GM23338 (cell line): ENCODE measurements at regions not wholly inside any gene's neighbourhood (a gene's known extent, or its start where the extent isn't known, plus 50 kb on each side); places are given as distances from the start of the nearest gene placed in this dataset.

Experiments
- ATAC-seq: fragments of 200-7000 bp; cut with Tn5 transposase; 3 replicates; pipeline ENCODE4 v1.9.1; 2020
- DNase-seq: peaks from one replicate; pipeline ENCODE4 v3.0.0-alpha.2; 2015; ENCODE audit warnings: low spot score
- H2AFZ ChIP-seq: fragments of 200-600 bp; sonication (generic); 2 replicates; pipeline ENCODE4 v1.8.0; 2016; ENCODE audit warnings: antibody characterized with exemption, mild to moderate bottlenecking, moderate library complexity
- H3F3A ChIP-seq: fragments of 200-600 bp; sonication (generic); replicated peaks from 2 replicates; pipeline ENCODE4 v1.8.0; 2017; ENCODE audit warnings: antibody characterized with exemption, mixed run types, low read depth
- H3K27ac ChIP-seq: fragments of 200-600 bp; sonication (generic); 2 replicates; pipeline ENCODE4 v1.6.1; 2016; ENCODE audit warnings: low read depth
- H3K27me3 ChIP-seq: fragments of 200-600 bp; sonication (generic); 2 replicates; pipeline ENCODE4 v1.8.0; 2016; ENCODE audit warnings: mild to moderate bottlenecking, mixed run types, moderate library complexity; ENCODE audit not compliant: insufficient read depth
- H3K36me3 ChIP-seq: fragments of 200-600 bp; sonication (generic); 2 replicates; pipeline ENCODE4 v1.8.0; 2016; ENCODE audit warnings: mild to moderate bottlenecking; ENCODE audit not compliant: insufficient read depth
- H3K4me1 ChIP-seq: fragments of 200-600 bp; sonication (generic); 2 replicates; pipeline ENCODE4 v1.8.0; 2016; ENCODE audit warnings: mild to moderate bottlenecking, moderate library complexity; ENCODE audit not compliant: insufficient read depth
- H3K4me2 ChIP-seq: fragments of 200-600 bp; sonication (generic); 2 replicates; pipeline ENCODE4 v1.7.1; 2017; ENCODE audit warnings: mixed run types
- H3K4me3 ChIP-seq: fragments of 200-600 bp; sonication (generic); 2 replicates; pipeline ENCODE4 v1.6.1; 2016; ENCODE audit warnings: mixed run types
- H3K79me2 ChIP-seq: fragments of 200-600 bp; sonication (generic); replicated peaks from 2 replicates; pipeline ENCODE4 v1.8.0; 2017; ENCODE audit warnings: mild to moderate bottlenecking; ENCODE audit not compliant: insufficient read depth
- H3K9me2 ChIP-seq: fragments of 200-600 bp; sonication (generic); 2 replicates; pipeline ENCODE4 v1.8.0; 2017; ENCODE audit not compliant: insufficient read depth
- H4K20me1 ChIP-seq: fragments of 200-600 bp; sonication (generic); replicated peaks from 2 replicates; pipeline ENCODE4 v1.8.0; 2017; ENCODE audit warnings: mild to moderate bottlenecking; ENCODE audit not compliant: insufficient read depth
- H3K27ac Mint-ChIP-seq: 2 replicates; pipeline ENCODE4 v1.8.0; 2020; ENCODE audit warnings: inconsistent platforms, mild to moderate bottlenecking, moderate library complexity, mixed read lengths
- H3K27me3 Mint-ChIP-seq: 3 replicates; pipeline ENCODE4 v1.8.0; 2022; ENCODE audit warnings: low read depth, mild to moderate bottlenecking, moderate library complexity, mixed read lengths, inconsistent platforms; ENCODE audit not compliant: insufficient read depth, poor library complexity
- H3K36me3 Mint-ChIP-seq: 3 replicates; pipeline ENCODE4 v1.8.0; 2021; ENCODE audit warnings: low read depth, mild to moderate bottlenecking, inconsistent platforms, moderate library complexity, mixed read lengths
- H3K4me1 Mint-ChIP-seq: 3 replicates; pipeline ENCODE4 v1.8.0; 2020; ENCODE audit warnings: mild to moderate bottlenecking, inconsistent platforms, mixed read lengths
- H3K4me3 Mint-ChIP-seq: 3 replicates; pipeline ENCODE4 v1.8.0; 2021; ENCODE audit warnings: moderate library complexity, mild to moderate bottlenecking, inconsistent platforms, mixed read lengths
- H3K9me3 Mint-ChIP-seq: 3 replicates; pipeline ENCODE4 v1.8.0; 2020; ENCODE audit warnings: moderate library complexity, mild to moderate bottlenecking, inconsistent platforms, mixed read lengths
- CREB1 ChIP-seq: fragments of 250-450 bp; sonication (Bioruptor Pico); IDR thresholded peaks from 2 replicates; pipeline ENCODE4 v1.5.0; 2020; ENCODE audit warnings: low read depth, mild to moderate bottlenecking, moderate library complexity
- EZH2 ChIP-seq: fragments of 200-600 bp; sonication (generic); IDR thresholded peaks from one replicate; pipeline ENCODE4 v1.8.0; 2017; ENCODE audit warnings: antibody characterized with exemption, mild to moderate bottlenecking, low read depth; ENCODE audit not compliant: unreplicated experiment
- JUNB ChIP-seq: IDR thresholded peaks from one replicate; pipeline ENCODE4 v1.6.1; 2016; ENCODE audit warnings: antibody characterized with exemption; ENCODE audit not compliant: unreplicated experiment
- NANOG ChIP-seq: IDR thresholded peaks from 2 replicates; pipeline ENCODE4 v1.6.1; 2016; ENCODE audit warnings: antibody characterized with exemption, borderline replicate concordance
- POLR2AphosphoS5 ChIP-seq: IDR thresholded peaks from 2 replicates; pipeline ENCODE4 v1.6.1; 2016; ENCODE audit warnings: antibody characterized with exemption, low read depth
- STAT1 ChIP-seq: IDR thresholded peaks from one replicate; pipeline ENCODE4 v1.6.1; 2016; ENCODE audit warnings: antibody characterized with exemption; ENCODE audit not compliant: unreplicated experiment
- ZNF114 ChIP-seq: fragments of 250-450 bp; sonication (Bioruptor Pico); IDR thresholded peaks from 2 replicates; pipeline ENCODE4 v1.5.0; 2020; ENCODE audit warnings: mild to moderate bottlenecking, moderate library complexity
- ZNF331 ChIP-seq: fragments of 250-450 bp; sonication (Bioruptor Pico); IDR thresholded peaks from 2 replicates; pipeline ENCODE4 v1.5.0; 2020; ENCODE audit warnings: low read depth, mild to moderate bottlenecking, moderate library complexity
- TF ChIP-seq, protein P1 (sequence below), 2 experiments: fragments of 200-600 bp in 1 of 2; sonication (generic) in 1 of 2; conservative IDR thresholded peaks; 2 replicates each; pipeline versions ENCODE4 v1.5.1 to v1.6.1; 2016 to 2017; ENCODE audit warnings: antibody characterized with exemption in 2 of 2, low read depth in 2 of 2, mild to moderate bottlenecking in 2 of 2, moderate library complexity in 1 of 2
- TF ChIP-seq, protein P2 (sequence below): IDR thresholded peaks from 2 replicates; pipeline ENCODE4 v1.6.1; 2016; ENCODE audit warnings: antibody characterized with exemption
- TF ChIP-seq, protein P3 (sequence below): fragments of 250-450 bp; sonication (Bioruptor Pico); IDR thresholded peaks from 2 replicates; pipeline ENCODE4 v1.5.0; 2020; ENCODE audit warnings: mild to moderate bottlenecking, moderate library complexity

DNA sequence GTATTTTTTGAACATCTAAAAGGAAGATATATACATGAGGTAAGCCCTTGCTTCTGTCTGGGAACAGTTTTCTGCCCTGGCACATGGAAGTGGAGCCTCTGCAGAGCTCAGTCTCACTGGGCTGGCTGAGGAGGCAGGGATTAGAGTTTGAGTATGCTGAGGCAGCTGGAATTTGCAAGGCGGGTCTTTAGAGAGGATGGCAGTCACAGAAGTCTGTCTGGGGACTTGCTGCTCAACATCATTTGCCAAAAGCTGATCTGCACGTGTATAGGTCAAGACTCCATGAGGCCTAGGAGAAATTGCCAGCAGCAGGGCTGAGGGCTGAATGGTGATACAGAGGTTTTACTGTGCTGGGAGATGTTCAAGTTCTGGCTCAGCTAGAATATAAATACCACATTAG lies 163.6 kb upstream of the ANK2 start:
- ATAC-seq = peak; percentile 74
- peak; percentile 23 for DNase-seq
- H3K27me3 ChIP-seq = no peaks in the 10 kb centered on the region
- H3K27ac ChIP-seq = no peak overlapping the region; the same call in 1 of the 2 replicates
- no peak overlapping the region for H2AFZ ChIP-seq
- Mint-ChIP-seq H3K36me3 (no peaks in the 10 kb centered on the region), H3K9me3 (no peaks in the 10 kb centered on the region), H3K27ac (peak overlapping the region; percentile 8; the same call in 1 of the 2 replicates), H3K4me1 (peaks cover 26% of the 10 kb centered on the region), H3K4me3 (no peak overlapping the region), H3K27me3 (peaks cover 4% of the 10 kb centered on the region)
- no peaks in the 10 kb centered on the region for H3K9me2 ChIP-seq
- H3K36me3 ChIP-seq = no peaks in the 10 kb centered on the region
- TF ChIP-seq ZNF114 (CRISPR knock-in tag) = no peak
- no peak for TF ChIP-seq ZNF331 (CRISPR knock-in tag)
- TF ChIP-seq, protein P1, sequence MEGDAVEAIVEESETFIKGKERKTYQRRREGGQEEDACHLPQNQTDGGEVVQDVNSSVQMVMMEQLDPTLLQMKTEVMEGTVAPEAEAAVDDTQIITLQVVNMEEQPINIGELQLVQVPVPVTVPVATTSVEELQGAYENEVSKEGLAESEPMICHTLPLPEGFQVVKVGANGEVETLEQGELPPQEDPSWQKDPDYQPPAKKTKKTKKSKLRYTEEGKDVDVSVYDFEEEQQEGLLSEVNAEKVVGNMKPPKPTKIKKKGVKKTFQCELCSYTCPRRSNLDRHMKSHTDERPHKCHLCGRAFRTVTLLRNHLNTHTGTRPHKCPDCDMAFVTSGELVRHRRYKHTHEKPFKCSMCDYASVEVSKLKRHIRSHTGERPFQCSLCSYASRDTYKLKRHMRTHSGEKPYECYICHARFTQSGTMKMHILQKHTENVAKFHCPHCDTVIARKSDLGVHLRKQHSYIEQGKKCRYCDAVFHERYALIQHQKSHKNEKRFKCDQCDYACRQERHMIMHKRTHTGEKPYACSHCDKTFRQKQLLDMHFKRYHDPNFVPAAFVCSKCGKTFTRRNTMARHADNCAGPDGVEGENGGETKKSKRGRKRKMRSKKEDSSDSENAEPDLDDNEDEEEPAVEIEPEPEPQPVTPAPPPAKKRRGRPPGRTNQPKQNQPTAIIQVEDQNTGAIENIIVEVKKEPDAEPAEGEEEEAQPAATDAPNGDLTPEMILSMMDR (conservative IDR thresholded peaks at IDR 0.05; ENCODE audit: low read depth in 2 of 2) = no peak
- TF ChIP-seq EZH2 = no peak
- no peak for TF ChIP-seq STAT1
- TF ChIP-seq POLR2AphosphoS5 = no peak
- no peak for TF ChIP-seq CREB1 (CRISPR knock-in tag)
- TF ChIP-seq, protein P2, sequence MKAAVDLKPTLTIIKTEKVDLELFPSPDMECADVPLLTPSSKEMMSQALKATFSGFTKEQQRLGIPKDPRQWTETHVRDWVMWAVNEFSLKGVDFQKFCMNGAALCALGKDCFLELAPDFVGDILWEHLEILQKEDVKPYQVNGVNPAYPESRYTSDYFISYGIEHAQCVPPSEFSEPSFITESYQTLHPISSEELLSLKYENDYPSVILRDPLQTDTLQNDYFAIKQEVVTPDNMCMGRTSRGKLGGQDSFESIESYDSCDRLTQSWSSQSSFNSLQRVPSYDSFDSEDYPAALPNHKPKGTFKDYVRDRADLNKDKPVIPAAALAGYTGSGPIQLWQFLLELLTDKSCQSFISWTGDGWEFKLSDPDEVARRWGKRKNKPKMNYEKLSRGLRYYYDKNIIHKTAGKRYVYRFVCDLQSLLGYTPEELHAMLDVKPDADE = no peak
- TF ChIP-seq NANOG = no peak
- TF ChIP-seq JUNB = no peak
- H3K4me1 ChIP-seq = no peaks in the 10 kb centered on the region; the same call in 1 of the 2 replicates
- H4K20me1 ChIP-seq = no peaks in the 10 kb centered on the region
- no peak overlapping the region for H3K4me2 ChIP-seq
- no peaks in the 10 kb centered on the region for H3F3A ChIP-seq
- H3K79me2 ChIP-seq = no peaks in the 10 kb centered on the region
- no peak overlapping the region for H3K4me3 ChIP-seq

DNA sequence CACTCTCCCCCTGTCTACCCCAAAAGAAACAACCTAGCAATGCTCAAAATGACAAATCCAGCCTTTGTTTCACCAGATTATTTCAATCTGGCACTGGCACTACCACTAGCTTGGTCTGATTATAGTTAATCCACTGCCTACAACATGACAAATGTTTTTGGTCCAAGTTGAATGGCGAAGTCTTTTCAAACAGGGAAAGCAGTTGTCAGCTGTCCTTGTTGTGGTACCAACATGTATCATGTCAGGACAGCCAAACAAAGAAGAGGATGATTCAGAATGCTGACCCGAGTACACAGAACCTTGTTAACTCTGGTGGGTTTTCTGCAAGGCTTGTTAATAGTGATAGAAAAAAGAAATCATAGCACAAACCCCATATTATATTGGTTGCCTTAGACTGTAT lies 160.8 kb upstream of the ANK2 start:
- peaks cover 4% of the 10 kb centered on the region for H3K27me3 Mint-ChIP-seq
- no peaks in the 10 kb centered on the region for H3F3A ChIP-seq
- ATAC-seq (no peak), DNase-seq (no peak)
- H2AFZ ChIP-seq = no peak overlapping the region
- H3K36me3 Mint-ChIP-seq = no peaks in the 10 kb centered on the region
- H3K4me3 Mint-ChIP-seq = no peak overlapping the region
- no peaks in the 10 kb centered on the region for H3K79me2 ChIP-seq
- no peaks in the 10 kb centered on the region for H3K9me2 ChIP-seq
- H4K20me1 ChIP-seq = no peaks in the 10 kb centered on the region
- no peaks in the 10 kb centered on the region for H3K36me3 ChIP-seq
- H3K4me2 ChIP-seq = no peak overlapping the region
- no peak overlapping the region for H3K27ac ChIP-seq
- no peak overlapping the region for H3K27ac Mint-ChIP-seq
- H3K4me1 Mint-ChIP-seq = peaks cover 19% of the 10 kb centered on the region
- no peaks in the 10 kb centered on the region for H3K9me3 Mint-ChIP-seq
- H3K4me1 ChIP-seq = no peaks in the 10 kb centered on the region; the same call in 1 of the 2 replicates
- H3K4me3 ChIP-seq = no peak overlapping the region
- H3K27me3 ChIP-seq = no peaks in the 10 kb centered on the region
- TF ChIP-seq, protein P3, sequence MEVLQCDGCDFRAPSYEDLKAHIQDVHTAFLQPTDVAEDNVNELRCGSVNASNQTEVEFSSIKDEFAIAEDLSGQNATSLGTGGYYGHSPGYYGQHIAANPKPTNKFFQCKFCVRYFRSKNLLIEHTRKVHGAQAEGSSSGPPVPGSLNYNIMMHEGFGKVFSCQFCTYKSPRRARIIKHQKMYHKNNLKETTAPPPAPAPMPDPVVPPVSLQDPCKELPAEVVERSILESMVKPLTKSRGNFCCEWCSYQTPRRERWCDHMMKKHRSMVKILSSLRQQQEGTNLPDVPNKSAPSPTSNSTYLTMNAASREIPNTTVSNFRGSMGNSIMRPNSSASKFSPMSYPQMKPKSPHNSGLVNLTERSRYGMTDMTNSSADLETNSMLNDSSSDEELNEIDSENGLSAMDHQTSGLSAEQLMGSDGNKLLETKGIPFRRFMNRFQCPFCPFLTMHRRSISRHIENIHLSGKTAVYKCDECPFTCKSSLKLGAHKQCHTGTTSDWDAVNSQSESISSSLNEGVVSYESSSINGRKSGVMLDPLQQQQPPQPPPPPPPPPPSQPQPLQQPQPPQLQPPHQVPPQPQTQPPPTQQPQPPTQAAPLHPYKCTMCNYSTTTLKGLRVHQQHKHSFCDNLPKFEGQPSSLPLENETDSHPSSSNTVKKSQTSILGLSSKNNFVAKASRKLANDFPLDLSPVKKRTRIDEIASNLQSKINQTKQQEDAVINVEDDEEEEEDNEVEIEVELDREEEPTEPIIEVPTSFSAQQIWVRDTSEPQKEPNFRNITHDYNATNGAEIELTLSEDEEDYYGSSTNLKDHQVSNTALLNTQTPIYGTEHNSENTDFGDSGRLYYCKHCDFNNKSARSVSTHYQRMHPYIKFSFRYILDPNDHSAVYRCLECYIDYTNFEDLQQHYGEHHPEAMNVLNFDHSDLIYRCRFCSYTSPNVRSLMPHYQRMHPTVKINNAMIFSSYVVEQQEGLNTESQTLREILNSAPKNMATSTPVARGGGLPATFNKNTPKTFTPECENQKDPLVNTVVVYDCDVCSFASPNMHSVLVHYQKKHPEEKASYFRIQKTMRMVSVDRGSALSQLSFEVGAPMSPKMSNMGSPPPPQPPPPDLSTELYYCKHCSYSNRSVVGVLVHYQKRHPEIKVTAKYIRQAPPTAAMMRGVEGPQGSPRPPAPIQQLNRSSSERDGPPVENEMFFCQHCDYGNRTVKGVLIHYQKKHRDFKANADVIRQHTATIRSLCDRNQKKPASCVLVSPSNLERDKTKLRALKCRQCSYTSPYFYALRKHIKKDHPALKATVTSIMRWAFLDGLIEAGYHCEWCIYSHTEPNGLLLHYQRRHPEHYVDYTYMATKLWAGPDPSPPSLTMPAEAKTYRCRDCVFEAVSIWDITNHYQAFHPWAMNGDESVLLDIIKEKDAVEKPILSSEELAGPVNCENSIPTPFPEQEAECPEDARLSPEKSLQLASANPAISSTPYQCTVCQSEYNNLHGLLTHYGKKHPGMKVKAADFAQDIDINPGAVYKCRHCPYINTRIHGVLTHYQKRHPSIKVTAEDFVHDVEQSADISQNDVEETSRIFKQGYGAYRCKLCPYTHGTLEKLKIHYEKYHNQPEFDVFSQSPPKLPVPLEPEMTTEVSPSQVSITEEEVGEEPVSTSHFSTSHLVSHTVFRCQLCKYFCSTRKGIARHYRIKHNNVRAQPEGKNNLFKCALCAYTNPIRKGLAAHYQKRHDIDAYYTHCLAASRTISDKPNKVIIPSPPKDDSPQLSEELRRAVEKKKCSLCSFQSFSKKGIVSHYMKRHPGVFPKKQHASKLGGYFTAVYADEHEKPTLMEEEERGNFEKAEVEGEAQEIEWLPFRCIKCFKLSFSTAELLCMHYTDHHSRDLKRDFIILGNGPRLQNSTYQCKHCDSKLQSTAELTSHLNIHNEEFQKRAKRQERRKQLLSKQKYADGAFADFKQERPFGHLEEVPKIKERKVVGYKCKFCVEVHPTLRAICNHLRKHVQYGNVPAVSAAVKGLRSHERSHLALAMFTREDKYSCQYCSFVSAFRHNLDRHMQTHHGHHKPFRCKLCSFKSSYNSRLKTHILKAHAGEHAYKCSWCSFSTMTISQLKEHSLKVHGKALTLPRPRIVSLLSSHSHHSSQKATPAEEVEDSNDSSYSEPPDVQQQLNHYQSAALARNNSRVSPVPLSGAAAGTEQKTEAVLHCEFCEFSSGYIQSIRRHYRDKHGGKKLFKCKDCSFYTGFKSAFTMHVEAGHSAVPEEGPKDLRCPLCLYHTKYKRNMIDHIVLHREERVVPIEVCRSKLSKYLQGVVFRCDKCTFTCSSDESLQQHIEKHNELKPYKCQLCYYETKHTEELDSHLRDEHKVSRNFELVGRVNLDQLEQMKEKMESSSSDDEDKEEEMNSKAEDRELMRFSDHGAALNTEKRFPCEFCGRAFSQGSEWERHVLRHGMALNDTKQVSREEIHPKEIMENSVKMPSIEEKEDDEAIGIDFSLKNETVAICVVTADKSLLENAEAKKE (CRISPR knock-in tag) = no peak
- TF ChIP-seq JUNB = no peak
- TF ChIP-seq NANOG = no peak
- no peak for TF ChIP-seq STAT1
- TF ChIP-seq POLR2AphosphoS5 = no peak
